Lung (tissue), 11 donors: ENCODE measurements at regions not wholly inside any gene's neighbourhood (a gene's known extent, or its start where the extent isn't known, plus 50 kb on each side); places are given as distances from the start of the nearest gene placed in this dataset.

Experiments used
- ATAC-seq: fragments of 200-7000 bp; cut with Tn5 transposase; one replicate; pipeline ENCODE4 v1.9.1; 2020; ENCODE audit warnings: moderate number of reproducible peaks; ENCODE audit not compliant: insufficient read depth, low FRiP score
- DNase-seq, 3 donors: peaks; one replicate each; pipeline ENCODE4 v3.0.0-alpha.2; 2013 to 2017
- H3K27ac ChIP-seq, 2 donors: one replicate each; pipeline ENCODE4 v1.5.1; 2013; ENCODE audit warnings: mild to moderate bottlenecking in 2 of 2, moderate library complexity in 2 of 2, control low read depth in 1 of 2, inconsistent platforms in 1 of 2, low read depth in 1 of 2, low read length in 1 of 2
- H3K27me3 ChIP-seq, 3 donors: one replicate each; pipeline ENCODE4 v1.5.1; 2013; ENCODE audit warnings: low read length in 2 of 3; ENCODE audit not compliant: control insufficient read depth in 3 of 3, insufficient read depth in 3 of 3
- H3K36me3 ChIP-seq, 4 donors: one replicate each; pipeline ENCODE4 v1.5.1; 2013; ENCODE audit warnings: low read length in 4 of 4, mild to moderate bottlenecking in 1 of 4, moderate library complexity in 1 of 4; ENCODE audit not compliant: control insufficient read depth in 4 of 4, insufficient read depth in 4 of 4
- H3K4me1 ChIP-seq, 5 donors: one replicate each; pipeline ENCODE4 v1.5.1; 2013; ENCODE audit warnings: low read length in 5 of 5, mild to moderate bottlenecking in 2 of 5, moderate library complexity in 1 of 5; ENCODE audit not compliant: control insufficient read depth in 5 of 5, insufficient read depth in 5 of 5
- H3K4me3 ChIP-seq: one replicate; pipeline ENCODE4 v1.5.1; 2013; ENCODE audit warnings: mild to moderate bottlenecking, control low read depth, moderate library complexity
- H3K9ac ChIP-seq, 2 donors: one replicate each; pipeline ENCODE4 v1.5.1; 2013; ENCODE audit warnings: low read length in 2 of 2, control low read depth in 1 of 2; ENCODE audit not compliant: insufficient read depth in 1 of 2
- H3K9me3 ChIP-seq, 4 donors: one replicate each; pipeline ENCODE4 v1.5.1; 2013; ENCODE audit warnings: low read length in 3 of 4, mild to moderate bottlenecking in 1 of 4, moderate library complexity in 1 of 4; ENCODE audit not compliant: control insufficient read depth in 4 of 4, insufficient read depth in 3 of 4
- CTCF ChIP-seq: IDR thresholded peaks from 2 replicates; pipeline ENCODE4 v1.5.1; 2012; ENCODE audit warnings: mild to moderate bottlenecking; ENCODE audit errors: control extremely low read depth, extremely low read depth
- WGBS, 2 donors: extraction: QIAGEN DNeasy Blood & Tissue Kit; methylation state at CpG; one replicate each; pipeline ENCODE4 v1.1.7; 2013; 5-methylcytosine and 5-hydroxymethylcytosine counted together
- donor health status: control.
- donor health status: control.
- donor health status: Bipolar disorder and iron deficiency.
- donor health status: healthy.
- donor health status: DM: yes; HTN: yes; CAD: no.

- Histone ChIP-seq H3K9me3 (no peaks in the 10 kb centered on the region), H3K27me3 (no peaks in the 10 kb centered on the region), H3K4me3 (no peak overlapping the region), H3K36me3 (no peaks in the 10 kb centered on the region), H3K4me1 (peaks cover 0 to 18% (median 2%) of the 10 kb centered on the region in 5 donors), H3K27ac (no peak overlapping the region), H3K9ac (no peak overlapping the region)
- WGBS, 2 donors, result 69 to 87% methylated on average over 1 of the region's 1 CpG
- no peak for ATAC-seq
- no peak for DNase-seq
- TF ChIP-seq CTCF, result no peak
Observed at GRCh38 chr11:112344040-112344413, 83.4 kb upstream of the PLET1 start.

- peaks cover 0 to 18% (median 2%) of the 10 kb centered on the region in 5 donors for H3K4me1 ChIP-seq
- WGBS, 2 donors, result 90 to 97% methylated on average over 3 of the region's 3 CpGs
- DNase-seq, result peak in 2 of 3 donors; percentile 23 to 28
- no peak overlapping the region for H3K9ac ChIP-seq
- no peaks in the 10 kb centered on the region for H3K27me3 ChIP-seq
- no peaks in the 10 kb centered on the region for H3K9me3 ChIP-seq
- no peak for ATAC-seq
- TF ChIP-seq CTCF, result no peak
- H3K4me3 ChIP-seq, result no peak overlapping the region
- no peak overlapping the region for H3K27ac ChIP-seq
- no peaks in the 10 kb centered on the region for H3K36me3 ChIP-seq
Observed at GRCh38 chr11:112345166-112345565, 84.5 kb upstream of the PLET1 start.

GRCh38 chr11:112345706-112346105, 85.0 kb upstream of the PLET1 start:
- Histone ChIP-seq H3K36me3 (no peaks in the 10 kb centered on the region), H3K27ac (no peak overlapping the region), H3K4me1 (peaks cover 0 to 18% (median 2%) of the 10 kb centered on the region in 5 donors), H3K27me3 (no peaks in the 10 kb centered on the region), H3K9ac (no peak overlapping the region), H3K9me3 (no peaks in the 10 kb centered on the region), H3K4me3 (no peak overlapping the region)
- 73 to 76% methylated on average over 4 of the region's 4 CpGs for WGBS, 2 donors
- TF ChIP-seq CTCF, result no peak
- ATAC-seq, result no peak
- DNase-seq, result peak in 1 of 3 donors; percentile 6

- H3K36me3 ChIP-seq, result no peaks in the 10 kb centered on the region
Observed at GRCh38 chr11:112346586-112346985, 85.9 kb upstream of the PLET1 start.

More at GRCh38 chr11:112346586-112346985, 85.9 kb upstream of the PLET1 start:
- peaks cover 0 to 18% (median 2%) of the 10 kb centered on the region in 5 donors for H3K4me1 ChIP-seq
- DNase-seq, result no peak
- no peaks in the 10 kb centered on the region for H3K9me3 ChIP-seq
- 96 to 97% methylated on average over 5 of the region's 5 CpGs for WGBS, 2 donors
- H3K27ac ChIP-seq, result no peak overlapping the region
- no peaks in the 10 kb centered on the region for H3K27me3 ChIP-seq
- ATAC-seq, result no peak
- no peak overlapping the region for H3K9ac ChIP-seq
- H3K4me3 ChIP-seq, result no peak overlapping the region
- TF ChIP-seq CTCF, result no peak
